Body of pancreas (tissue), 4 donors: ENCODE measurements at regions not wholly inside any gene's neighbourhood (a gene's known extent, or its start where the extent isn't known, plus 50 kb on each side); places are given as distances from the start of the nearest gene placed in this dataset.

Experiments
- POLR2A ChIP-seq, 3 donors: fragments of 450-650 bp; IDR thresholded peaks; one replicate each; pipeline ENCODE4 v1.6.1; 2016; ENCODE audit warnings: antibody characterized with exemption in 3 of 3, mild to moderate bottlenecking in 2 of 3
- TF ChIP-seq, protein P1 (sequence below), 7 experiments: fragments of 450-650 bp in 4 of 7; fragments of 200-600 bp in 3 of 7; sonication (generic) in 3 of 7; IDR thresholded peaks; one replicate each; pipeline ENCODE4 v1.5.1; 2016 to 2019; ENCODE audit warnings: antibody characterized with exemption in 7 of 7

DNA sequence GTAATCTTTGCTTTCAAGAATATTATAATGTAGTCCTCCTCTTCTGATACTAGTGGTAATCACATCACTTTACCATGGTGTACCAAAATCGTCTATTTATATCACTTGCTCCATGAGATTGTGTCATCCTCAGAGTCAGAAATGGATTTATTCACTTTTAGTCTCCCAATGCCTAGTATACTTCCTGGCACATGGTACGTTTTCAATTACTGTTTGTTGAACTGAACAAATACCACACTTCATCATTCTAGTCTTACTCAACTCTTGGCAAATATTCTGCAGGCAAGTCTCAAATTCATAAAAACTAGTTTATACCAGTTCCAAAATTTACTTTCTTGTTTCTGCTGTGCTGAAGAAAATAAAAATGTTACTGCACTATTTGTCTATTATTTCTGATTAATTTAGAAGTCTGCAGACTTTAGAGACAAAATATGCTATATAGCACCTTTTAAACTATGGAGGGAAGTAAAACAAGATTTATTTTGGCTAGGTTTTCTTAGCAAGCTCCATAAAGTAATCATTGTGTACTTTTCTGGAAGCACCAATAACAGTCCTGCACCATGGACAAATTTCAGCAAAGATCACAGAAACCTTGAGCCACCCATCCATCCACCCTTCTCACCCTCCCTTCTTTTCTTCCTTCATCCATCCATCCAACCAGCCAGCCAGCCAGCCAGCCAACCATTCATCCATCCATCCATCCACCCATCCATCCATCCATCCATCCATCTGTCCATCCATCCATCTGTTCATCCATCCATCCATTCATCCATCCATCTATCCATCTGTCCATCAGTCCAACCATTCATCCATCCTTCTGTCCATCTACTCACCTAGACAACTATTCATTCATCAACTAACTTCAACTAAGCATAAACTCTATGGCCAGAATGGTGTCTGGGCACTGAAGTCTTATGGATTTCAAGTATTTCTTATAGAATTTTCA, 102.1 kb upstream of the STMND1 start:
- TF ChIP-seq, protein P1, sequence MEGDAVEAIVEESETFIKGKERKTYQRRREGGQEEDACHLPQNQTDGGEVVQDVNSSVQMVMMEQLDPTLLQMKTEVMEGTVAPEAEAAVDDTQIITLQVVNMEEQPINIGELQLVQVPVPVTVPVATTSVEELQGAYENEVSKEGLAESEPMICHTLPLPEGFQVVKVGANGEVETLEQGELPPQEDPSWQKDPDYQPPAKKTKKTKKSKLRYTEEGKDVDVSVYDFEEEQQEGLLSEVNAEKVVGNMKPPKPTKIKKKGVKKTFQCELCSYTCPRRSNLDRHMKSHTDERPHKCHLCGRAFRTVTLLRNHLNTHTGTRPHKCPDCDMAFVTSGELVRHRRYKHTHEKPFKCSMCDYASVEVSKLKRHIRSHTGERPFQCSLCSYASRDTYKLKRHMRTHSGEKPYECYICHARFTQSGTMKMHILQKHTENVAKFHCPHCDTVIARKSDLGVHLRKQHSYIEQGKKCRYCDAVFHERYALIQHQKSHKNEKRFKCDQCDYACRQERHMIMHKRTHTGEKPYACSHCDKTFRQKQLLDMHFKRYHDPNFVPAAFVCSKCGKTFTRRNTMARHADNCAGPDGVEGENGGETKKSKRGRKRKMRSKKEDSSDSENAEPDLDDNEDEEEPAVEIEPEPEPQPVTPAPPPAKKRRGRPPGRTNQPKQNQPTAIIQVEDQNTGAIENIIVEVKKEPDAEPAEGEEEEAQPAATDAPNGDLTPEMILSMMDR (IDR thresholded peaks at IDR 0.05): no peak
- TF ChIP-seq POLR2A (IDR thresholded peaks at IDR 0.05): no peak
